NCI-H524 treated with DMSO at 0.1 percent for 48 hours (cell line): ENCODE measurements at regions not wholly inside any gene's neighbourhood (a gene's known extent, or its start where the extent isn't known, plus 50 kb on each side); places are given as distances from the start of the nearest gene placed in this dataset.
A peak's percentile ranks its signal among the peaks of the same experiment; 100 is the strongest.
"Not testable (repeated sequence)": the region's sequence is repeated elsewhere in the genome, so short reads cannot be mapped to it uniquely, and the experiment has no call there.

Experiments used
- DNase-seq: peaks from one replicate; lab custom pipeline; 2025; lab: John Stamatoyannopoulos, UW

DNA sequence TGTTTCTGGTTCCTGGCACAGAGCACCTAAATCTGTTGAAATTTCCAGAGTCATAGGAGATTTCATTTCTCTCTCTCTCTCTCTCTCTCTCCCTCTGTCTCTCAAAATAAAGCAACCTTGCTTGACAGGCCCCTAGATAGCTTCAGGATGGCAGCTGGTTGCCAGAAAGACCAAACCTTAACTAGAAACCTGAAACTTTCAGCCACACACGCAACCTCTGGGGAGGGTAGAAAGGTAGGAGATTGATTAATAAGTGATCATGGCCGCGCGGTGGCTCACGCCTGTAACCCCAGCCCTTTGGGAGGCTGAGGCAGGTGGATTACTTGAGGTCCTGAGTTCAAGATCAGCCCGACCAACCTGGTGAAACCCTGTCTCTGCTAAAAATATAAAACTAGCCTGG lies 1885.4 kb upstream of the CELF4 start:
- no peak for DNase-seq

- DNase-seq, result no peak
These were observed 1884.0 kb upstream of the CELF4 start for GRCh38 chr18:39449566-39449965.

DNA sequence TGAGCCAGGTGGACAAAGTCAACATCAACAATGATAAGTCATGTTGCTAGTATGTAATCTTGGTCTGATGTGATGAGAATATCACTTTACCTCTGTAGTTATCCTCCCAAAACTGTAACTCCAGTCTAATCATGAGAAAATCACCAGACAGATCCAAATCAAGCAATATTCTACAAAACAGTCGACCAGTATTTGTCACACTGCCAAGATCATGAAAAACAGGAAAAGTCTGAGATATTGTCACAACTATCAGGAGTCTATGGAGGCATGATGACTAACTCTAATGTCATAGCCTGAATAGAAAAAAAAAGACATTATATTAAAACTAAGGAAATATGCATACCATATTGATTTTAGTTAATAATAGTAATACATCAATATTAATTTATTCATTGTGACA lies 1883.3 kb upstream of the CELF4 start:
- no peak for DNase-seq

DNA sequence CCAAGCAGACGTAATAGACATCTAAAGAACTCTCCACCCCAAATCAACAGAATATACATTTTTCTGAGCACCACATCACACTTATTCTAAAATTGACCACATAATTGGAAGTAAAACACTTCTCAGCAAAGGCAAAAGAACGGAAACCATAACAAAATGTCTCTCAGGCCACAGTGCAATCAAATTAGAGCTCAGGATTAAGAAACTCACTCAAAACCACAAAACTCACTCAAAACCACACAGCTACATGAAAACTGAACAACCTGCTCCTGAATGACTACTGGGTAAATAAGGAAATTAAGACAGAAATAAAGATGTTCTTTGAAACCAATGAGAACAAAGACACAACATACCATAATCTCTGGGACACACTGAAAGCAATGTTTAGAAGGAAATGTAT lies 1879.4 kb upstream of the CELF4 start:
- not testable (repeated sequence) for DNase-seq

- DNase-seq, result no peak
These were observed 1876.0 kb upstream of the CELF4 start for GRCh38 chr18:39441648-39442047.

GRCh38 chr18:39435996-39436395 lies 1870.4 kb upstream of the CELF4 start:
- no peak for DNase-seq

- no peak for DNase-seq
These were observed 1869.6 kb upstream of the CELF4 start for GRCh38 chr18:39435209-39435608.

GRCh38 chr18:39434223-39434920 lies 1868.8 kb upstream of the CELF4 start:
- DNase-seq, result no peak

GRCh38 chr18:39425172-39425850 lies 1859.7 kb upstream of the CELF4 start:
- DNase-seq, result no peak

DNA sequence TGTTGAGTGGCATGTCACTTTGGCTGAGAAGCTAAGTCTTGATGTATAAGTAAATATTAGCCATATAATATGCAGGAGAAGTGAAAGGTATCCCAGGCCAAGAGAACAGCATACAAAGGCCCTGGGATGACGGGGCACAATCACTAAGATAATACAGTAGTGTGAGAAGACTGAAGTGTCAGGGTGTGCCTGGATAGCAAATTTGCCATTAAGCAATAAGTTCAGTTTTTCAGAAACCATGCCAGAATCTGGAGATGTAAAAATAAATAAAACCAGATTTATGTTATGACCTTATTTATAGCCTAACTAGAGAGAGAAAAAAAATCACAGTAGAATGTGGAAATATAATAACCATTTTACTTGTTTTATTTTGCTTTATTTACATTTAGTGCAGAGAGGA lies 1858.7 kb upstream of the CELF4 start:
- no peak for DNase-seq

DNA sequence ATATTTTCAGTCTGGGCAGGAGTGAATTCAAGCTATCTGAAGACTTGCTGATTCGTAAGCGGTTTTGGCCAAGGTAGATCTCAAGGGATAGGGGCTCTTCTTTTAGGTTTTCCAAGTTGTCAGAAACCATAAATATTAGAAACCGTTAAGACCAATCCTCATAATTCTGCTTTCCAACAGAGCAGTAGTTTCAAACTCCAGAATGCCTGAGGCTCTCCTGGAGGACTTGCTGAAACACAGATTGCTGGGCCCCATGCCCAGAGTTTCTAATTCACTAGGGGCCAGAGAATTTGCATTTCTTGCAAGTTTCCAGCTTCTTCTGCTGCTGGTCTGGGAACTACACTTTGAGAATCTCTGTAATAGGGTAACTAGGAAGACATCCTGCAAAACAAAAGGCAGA lies 1855.7 kb upstream of the CELF4 start:
- DNase-seq, result no peak

GRCh38 chr18:39419315-39419714 lies 1853.7 kb upstream of the CELF4 start:
- DNase-seq, result no peak

- DNase-seq, result no peak
These were observed 1849.9 kb upstream of the CELF4 start for GRCh38 chr18:39415471-39415870.

GRCh38 chr18:39414009-39414700 lies 1848.6 kb upstream of the CELF4 start:
- DNase-seq, result no peak

- DNase-seq, result no peak
These were observed 1841.3 kb upstream of the CELF4 start for GRCh38 chr18:39406941-39407340.

DNA sequence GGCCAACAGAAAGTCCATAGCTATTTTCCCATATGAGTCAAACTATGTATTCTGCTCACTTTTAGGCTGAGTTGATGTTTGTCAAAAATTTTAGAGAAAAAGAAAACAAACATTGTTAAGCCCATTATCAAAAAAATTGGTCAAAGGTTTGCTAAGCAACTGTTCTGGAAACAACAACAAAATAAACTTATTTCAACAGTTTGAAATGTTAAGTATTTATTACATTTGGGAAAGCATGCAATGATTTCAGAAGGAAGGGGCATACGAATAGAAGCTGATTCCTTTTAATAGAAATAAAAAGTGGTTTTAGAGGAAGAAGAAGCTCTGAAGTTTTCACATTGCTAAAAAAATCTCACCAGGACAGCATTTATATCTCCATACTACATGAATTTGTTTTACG lies 1837.5 kb upstream of the CELF4 start:
- DNase-seq, result no peak

DNA sequence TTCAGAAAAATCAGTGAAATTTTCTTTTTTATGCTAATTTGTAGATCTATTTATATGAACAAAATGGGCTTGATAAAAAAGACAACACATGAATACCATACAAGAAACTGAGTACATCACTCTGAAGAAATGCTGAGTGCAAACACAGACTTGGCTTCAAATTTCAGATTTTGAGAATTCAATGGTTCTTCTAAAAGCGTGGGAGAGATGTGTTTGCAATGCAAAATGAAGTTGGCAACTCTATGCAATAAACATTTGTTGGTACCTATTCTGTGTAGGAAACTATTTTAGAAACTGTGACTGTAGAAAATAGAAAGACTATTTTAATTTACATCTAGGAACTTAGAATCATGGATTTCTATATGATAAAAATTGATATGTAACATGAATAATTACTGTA lies 1834.1 kb upstream of the CELF4 start:
- no peak for DNase-seq

GRCh38 chr18:39396168-39396567 lies 1830.6 kb upstream of the CELF4 start:
- no peak for DNase-seq

DNA sequence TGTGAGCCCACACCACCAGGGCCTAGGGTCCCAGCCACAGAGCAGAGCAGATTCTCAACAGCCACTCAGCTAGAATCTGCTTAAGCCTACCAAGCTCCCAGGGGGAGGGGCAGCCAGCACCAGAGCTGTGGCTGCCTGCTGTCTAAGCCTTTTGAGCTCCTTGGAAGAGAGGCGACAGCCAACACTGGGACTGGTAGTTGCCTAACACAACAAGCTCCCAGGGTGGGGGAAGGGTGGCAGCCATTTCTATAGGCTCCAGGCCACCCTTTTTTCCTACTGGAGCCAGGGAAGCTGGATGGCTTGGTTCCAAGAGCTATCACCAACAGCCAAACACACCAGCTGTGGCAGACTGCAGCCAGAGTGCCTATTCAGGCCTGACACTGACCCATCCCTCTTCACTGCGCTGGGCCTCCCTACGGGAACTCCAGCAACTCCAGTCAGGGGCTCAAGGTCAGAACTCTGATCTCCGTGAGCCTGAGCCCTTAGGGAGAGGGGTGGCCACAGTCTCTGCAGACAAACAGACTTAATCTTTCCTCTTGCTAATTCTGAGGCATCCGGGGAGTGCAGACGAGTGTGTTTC lies 1824.3 kb upstream of the CELF4 start:
- peak; percentile 2 for DNase-seq

DNA sequence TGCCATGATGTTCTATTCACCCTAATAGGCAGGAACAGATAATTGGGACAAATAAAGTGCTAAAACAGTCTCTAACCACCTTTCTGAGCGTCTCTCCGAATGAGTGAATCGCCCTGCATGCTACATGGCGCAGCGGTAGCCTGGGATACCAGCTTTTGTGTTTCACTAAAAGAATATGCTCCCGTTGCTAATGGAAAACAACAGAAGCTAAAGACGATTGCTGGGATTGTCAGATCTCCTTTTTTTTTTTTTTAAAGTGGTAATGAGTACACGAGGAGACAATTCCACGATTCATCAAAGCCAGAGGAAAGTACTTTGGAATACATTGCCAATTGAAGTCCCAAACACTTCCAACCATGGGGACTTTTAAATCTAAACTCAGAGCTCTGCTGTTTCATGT lies 1815.3 kb upstream of the CELF4 start:
- DNase-seq, result no peak

GRCh38 chr18:39380186-39380725 lies 1814.7 kb upstream of the CELF4 start:
- DNase-seq, result no peak

DNA sequence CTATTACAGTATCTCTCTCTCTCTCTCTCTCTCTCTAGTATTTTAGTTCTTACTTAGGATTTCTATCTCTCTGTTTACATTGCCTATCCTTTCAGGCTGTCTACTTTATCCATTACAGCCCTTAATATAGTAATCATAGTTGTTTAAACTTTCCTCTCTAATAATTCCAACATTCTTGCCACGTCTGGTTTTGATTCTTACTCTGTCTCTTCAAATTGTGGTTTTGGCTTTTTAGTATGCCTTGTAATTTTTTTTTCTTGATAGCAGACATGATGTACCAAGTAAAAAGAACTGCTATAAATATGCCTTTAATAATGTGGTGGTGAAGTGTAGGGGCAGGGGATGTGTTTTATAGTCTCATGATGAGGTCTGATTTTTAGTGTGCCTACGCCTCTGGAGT lies 1809.5 kb upstream of the CELF4 start:
- no peak for DNase-seq

DNA sequence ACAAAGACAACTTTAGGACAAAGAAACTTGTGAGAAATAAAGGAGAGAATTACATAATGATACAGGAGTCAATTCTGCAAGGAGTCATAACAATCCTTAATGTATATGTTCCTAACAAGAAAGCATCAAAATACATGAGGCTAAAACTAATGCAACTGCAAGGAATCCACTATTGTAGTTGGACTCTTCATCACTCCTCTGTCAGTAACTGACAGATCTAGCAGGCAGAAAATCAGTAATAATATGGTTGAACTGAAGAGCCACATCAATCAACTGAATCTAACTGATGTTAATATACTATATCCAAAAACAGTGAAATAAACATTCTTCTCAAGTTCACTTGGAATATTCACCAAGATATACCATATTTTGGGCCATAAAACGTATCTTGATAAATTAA lies 1806.4 kb upstream of the CELF4 start:
- DNase-seq, result no peak
